ENCODE measurements at regions not wholly inside any gene's neighbourhood (a gene's known extent, or its start where the extent isn't known, plus 50 kb on each side); places are given as distances from the start of the nearest gene placed in this dataset.

GRCh38 chr14:28596391-28596790 lies 170.2 kb upstream of the FOXG1 start:
- Histone ChIP-seq H3K36me3 (ENCODE audit: control insufficient read depth, insufficient read depth, low read length) (no peaks in the 10 kb centered on the region), H3K27ac (ENCODE audit: low read depth, low read length) (no peak overlapping the region), H3K4me3 (ENCODE audit: low read depth, low read length) (no peak overlapping the region)

GRCh38 chr14:28599191-28599590 lies 167.4 kb upstream of the FOXG1 start:
- Histone ChIP-seq H3K9me3 (ENCODE audit: control insufficient read depth, insufficient read depth, low read length) (no peaks in the 10 kb centered on the region), H3K9ac (ENCODE audit: low read depth, low read length) (no peak overlapping the region), H3K36me3 (ENCODE audit: control insufficient read depth, insufficient read depth, low read length) (no peaks in the 10 kb centered on the region), H3K27ac (ENCODE audit: low read depth, low read length) (no peak overlapping the region), H3K4me1 (ENCODE audit: control insufficient read depth, insufficient read depth, low read length) (no peaks in the 10 kb centered on the region), H3K27me3 (ENCODE audit: control insufficient read depth, insufficient read depth, low read length) (no peaks in the 10 kb centered on the region), H3K4me3 (ENCODE audit: low read depth, low read length) (no peak overlapping the region)

More at GRCh38 chr14:28596391-28596790, 170.2 kb upstream of the FOXG1 start:
- H3K27me3 ChIP-seq (ENCODE audit: control insufficient read depth, insufficient read depth, low read length), result no peaks in the 10 kb centered on the region
- H3K4me1 ChIP-seq (ENCODE audit: control insufficient read depth, insufficient read depth, low read length), result no peaks in the 10 kb centered on the region
- H3K9ac ChIP-seq (ENCODE audit: low read depth, low read length), result no peak overlapping the region
- no peaks in the 10 kb centered on the region for H3K9me3 ChIP-seq (ENCODE audit: control insufficient read depth, insufficient read depth, low read length)

GRCh38 chr14:28599605-28600004 lies 167.0 kb upstream of the FOXG1 start:
- Histone ChIP-seq H3K36me3 (ENCODE audit: control insufficient read depth, insufficient read depth, low read length) (no peaks in the 10 kb centered on the region), H3K9me3 (ENCODE audit: control insufficient read depth, insufficient read depth, low read length) (no peaks in the 10 kb centered on the region), H3K4me3 (ENCODE audit: low read depth, low read length) (no peak overlapping the region), H3K4me1 (ENCODE audit: control insufficient read depth, insufficient read depth, low read length) (no peaks in the 10 kb centered on the region), H3K27ac (ENCODE audit: low read depth, low read length) (no peak overlapping the region), H3K9ac (ENCODE audit: low read depth, low read length) (no peak overlapping the region), H3K27me3 (ENCODE audit: control insufficient read depth, insufficient read depth, low read length) (no peaks in the 10 kb centered on the region)

- no peak overlapping the region for H3K27ac ChIP-seq (ENCODE audit: low read depth, low read length)
- H3K27me3 ChIP-seq (ENCODE audit: control insufficient read depth, insufficient read depth, low read length), result no peaks in the 10 kb centered on the region
- H3K9ac ChIP-seq (ENCODE audit: low read depth, low read length), result no peak overlapping the region
Observed at GRCh38 chr14:28603606-28604005, 163.0 kb upstream of the FOXG1 start.

GRCh38 chr14:28607661-28608060 lies 158.9 kb upstream of the FOXG1 start:
- no peak overlapping the region for H3K27ac ChIP-seq (ENCODE audit: low read depth, low read length)
- H3K4me3 ChIP-seq (ENCODE audit: low read depth, low read length), result no peak overlapping the region

More at GRCh38 chr14:28603606-28604005, 163.0 kb upstream of the FOXG1 start:
- Histone ChIP-seq H3K4me3 (ENCODE audit: low read depth, low read length) (no peak overlapping the region), H3K9me3 (ENCODE audit: control insufficient read depth, insufficient read depth, low read length) (no peaks in the 10 kb centered on the region), H3K4me1 (ENCODE audit: control insufficient read depth, insufficient read depth, low read length) (no peaks in the 10 kb centered on the region), H3K36me3 (ENCODE audit: control insufficient read depth, insufficient read depth, low read length) (no peaks in the 10 kb centered on the region)

GRCh38 chr14:28608443-28608842 lies 158.1 kb upstream of the FOXG1 start:
- Histone ChIP-seq H3K9me3 (ENCODE audit: control insufficient read depth, insufficient read depth, low read length) (no peaks in the 10 kb centered on the region), H3K36me3 (ENCODE audit: control insufficient read depth, insufficient read depth, low read length) (no peaks in the 10 kb centered on the region), H3K27me3 (ENCODE audit: control insufficient read depth, insufficient read depth, low read length) (no peaks in the 10 kb centered on the region), H3K4me1 (ENCODE audit: control insufficient read depth, insufficient read depth, low read length) (no peaks in the 10 kb centered on the region), H3K4me3 (ENCODE audit: low read depth, low read length) (no peak overlapping the region), H3K27ac (ENCODE audit: low read depth, low read length) (no peak overlapping the region), H3K9ac (ENCODE audit: low read depth, low read length) (no peak overlapping the region)

More at GRCh38 chr14:28607661-28608060, 158.9 kb upstream of the FOXG1 start:
- Histone ChIP-seq H3K36me3 (ENCODE audit: control insufficient read depth, insufficient read depth, low read length) (no peaks in the 10 kb centered on the region), H3K27me3 (ENCODE audit: control insufficient read depth, insufficient read depth, low read length) (no peaks in the 10 kb centered on the region), H3K9ac (ENCODE audit: low read depth, low read length) (no peak overlapping the region), H3K4me1 (ENCODE audit: control insufficient read depth, insufficient read depth, low read length) (no peaks in the 10 kb centered on the region), H3K9me3 (ENCODE audit: control insufficient read depth, insufficient read depth, low read length) (no peaks in the 10 kb centered on the region)

GRCh38 chr14:28608851-28609828 lies 157.4 kb upstream of the FOXG1 start:
- no peak overlapping the region for H3K9ac ChIP-seq (ENCODE audit: low read depth, low read length)
- no peaks in the 10 kb centered on the region for H3K27me3 ChIP-seq (ENCODE audit: control insufficient read depth, insufficient read depth, low read length)
- no peaks in the 10 kb centered on the region for H3K9me3 ChIP-seq (ENCODE audit: control insufficient read depth, insufficient read depth, low read length)
- no peak overlapping the region for H3K27ac ChIP-seq (ENCODE audit: low read depth, low read length)
- no peaks in the 10 kb centered on the region for H3K36me3 ChIP-seq (ENCODE audit: control insufficient read depth, insufficient read depth, low read length)
- H3K4me1 ChIP-seq (ENCODE audit: control insufficient read depth, insufficient read depth, low read length), result no peaks in the 10 kb centered on the region
- no peak overlapping the region for H3K4me3 ChIP-seq (ENCODE audit: low read depth, low read length)

GRCh38 chr14:28612414-28612813 lies 154.2 kb upstream of the FOXG1 start:
- H3K9ac ChIP-seq (ENCODE audit: low read depth, low read length), result no peak overlapping the region
- H3K4me1 ChIP-seq (ENCODE audit: control insufficient read depth, insufficient read depth, low read length), result no peaks in the 10 kb centered on the region
- H3K36me3 ChIP-seq (ENCODE audit: control insufficient read depth, insufficient read depth, low read length), result no peaks in the 10 kb centered on the region
- no peaks in the 10 kb centered on the region for H3K27me3 ChIP-seq (ENCODE audit: control insufficient read depth, insufficient read depth, low read length)
- no peaks in the 10 kb centered on the region for H3K9me3 ChIP-seq (ENCODE audit: control insufficient read depth, insufficient read depth, low read length)
- no peak overlapping the region for H3K4me3 ChIP-seq (ENCODE audit: low read depth, low read length)
- H3K27ac ChIP-seq (ENCODE audit: low read depth, low read length), result no peak overlapping the region

- Histone ChIP-seq H3K36me3 (ENCODE audit: control insufficient read depth, insufficient read depth, low read length) (no peaks in the 10 kb centered on the region), H3K4me3 (ENCODE audit: low read depth, low read length) (no peak overlapping the region), H3K27me3 (ENCODE audit: control insufficient read depth, insufficient read depth, low read length) (no peaks in the 10 kb centered on the region), H3K9ac (ENCODE audit: low read depth, low read length) (no peak overlapping the region), H3K27ac (ENCODE audit: low read depth, low read length) (no peak overlapping the region), H3K9me3 (ENCODE audit: control insufficient read depth, insufficient read depth, low read length) (no peaks in the 10 kb centered on the region), H3K4me1 (ENCODE audit: control insufficient read depth, insufficient read depth, low read length) (no peaks in the 10 kb centered on the region)
Observed at GRCh38 chr14:28613532-28613931, 153.1 kb upstream of the FOXG1 start.

- no peaks in the 10 kb centered on the region for H3K9me3 ChIP-seq (ENCODE audit: control insufficient read depth, insufficient read depth, low read length)
- H3K36me3 ChIP-seq (ENCODE audit: control insufficient read depth, insufficient read depth, low read length), result no peaks in the 10 kb centered on the region
- H3K27ac ChIP-seq (ENCODE audit: low read depth, low read length), result no peak overlapping the region
- no peaks in the 10 kb centered on the region for H3K4me1 ChIP-seq (ENCODE audit: control insufficient read depth, insufficient read depth, low read length)
- H3K9ac ChIP-seq (ENCODE audit: low read depth, low read length), result no peak overlapping the region
- no peak overlapping the region for H3K4me3 ChIP-seq (ENCODE audit: low read depth, low read length)
- no peaks in the 10 kb centered on the region for H3K27me3 ChIP-seq (ENCODE audit: control insufficient read depth, insufficient read depth, low read length)
Observed at GRCh38 chr14:28626780-28627179, 139.8 kb upstream of the FOXG1 start.

- Histone ChIP-seq H3K27me3 (ENCODE audit: control insufficient read depth, insufficient read depth, low read length) (no peaks in the 10 kb centered on the region), H3K36me3 (ENCODE audit: control insufficient read depth, insufficient read depth, low read length) (no peaks in the 10 kb centered on the region), H3K9ac (ENCODE audit: low read depth, low read length) (no peak overlapping the region), H3K27ac (ENCODE audit: low read depth, low read length) (no peak overlapping the region), H3K4me3 (ENCODE audit: low read depth, low read length) (no peak overlapping the region), H3K4me1 (ENCODE audit: control insufficient read depth, insufficient read depth, low read length) (no peaks in the 10 kb centered on the region), H3K9me3 (ENCODE audit: control insufficient read depth, insufficient read depth, low read length) (no peaks in the 10 kb centered on the region)
Observed at GRCh38 chr14:28629328-28630004, 137.1 kb upstream of the FOXG1 start.
